AG04450 (cell line): ENCODE measurements at regions not wholly inside any gene's neighbourhood (a gene's known extent, or its start where the extent isn't known, plus 50 kb on each side); places are given as distances from the start of the nearest gene placed in this dataset.

Experiments used
- CTCF ChIA-PET: fragments of 300-600, 350-600 bp; formaldehyde crosslinking; extraction: SDS; loops from one replicate; lab custom pipeline; 2022; ENCODE audit warnings: antibody characterized with exemption, inconsistent platforms; lab: Charles Lee
- POLR2A ChIA-PET: fragments of 350-600 bp; formaldehyde crosslinking; extraction: SDS; loops from one replicate; lab custom pipeline; 2021; ENCODE audit warnings: antibody characterized with exemption, inconsistent platforms; lab: Yijun Ruan, JAX
- DNase-seq: peaks from one replicate; pipeline ENCODE4 v3.0.0-alpha.2; 2011; ENCODE audit warnings: low read depth, low spot score
- H3K27ac ChIP-seq: one replicate; pipeline ENCODE4 v1.5.1; 2012; ENCODE audit warnings: low read depth, low read length, control low read depth
- H3K27me3 ChIP-seq: one replicate; pipeline ENCODE4 v1.6.0; 2012; ENCODE audit warnings: low read length; ENCODE audit not compliant: control insufficient read depth, insufficient read depth
- H3K4me3 ChIP-seq: 2 replicates; pipeline ENCODE4 v1.5.1; 2011; ENCODE audit warnings: mild to moderate bottlenecking, low read depth, low read length, control low read depth
- H3K9me3 ChIP-seq: 2 replicates; pipeline ENCODE4 v1.5.1; 2012; ENCODE audit warnings: low read length; ENCODE audit not compliant: control insufficient read depth, insufficient read depth
- TF ChIP-seq, protein P1 (sequence below): IDR thresholded peaks from 2 replicates; pipeline ENCODE4 v1.5.1; 2011; ENCODE audit warnings: low read depth, low read length, control low read depth, inconsistent platforms

DNA sequence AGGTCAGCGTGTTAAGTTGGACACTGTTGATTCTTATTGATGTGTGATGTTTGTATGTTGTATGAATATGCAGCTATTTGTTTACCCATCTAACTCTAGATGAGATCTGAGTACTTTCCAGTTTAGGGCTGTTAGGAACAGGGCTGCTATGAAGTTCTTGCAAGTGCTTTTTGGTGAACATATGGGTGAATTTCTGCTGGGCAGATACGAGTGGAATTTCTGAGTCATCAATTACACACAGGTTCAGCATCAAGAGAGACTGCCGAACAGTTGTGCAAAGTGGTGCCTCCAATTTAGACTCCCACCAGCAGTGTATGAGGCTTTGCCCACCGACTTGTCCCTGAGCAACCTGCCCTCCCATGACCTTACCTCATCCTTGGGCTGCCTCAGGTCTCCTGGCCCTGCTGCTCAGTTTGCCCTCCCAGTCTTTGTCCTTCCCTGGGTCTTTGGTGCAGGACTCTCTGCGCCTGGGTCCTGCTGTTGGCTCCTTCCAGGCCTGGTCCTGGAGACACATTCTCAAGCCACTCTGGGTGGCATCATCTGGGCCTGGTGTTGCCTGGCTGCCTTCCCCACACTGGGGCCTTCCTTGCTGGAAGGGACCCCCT is 343.6 kb downstream of the PTPRU start:
- no peak overlapping the region for H3K4me3 ChIP-seq
- POLR2A ChIA-PET: no interaction called here
- H3K27ac ChIP-seq: peak overlapping the region; percentile 31
- DNase-seq: peak; percentile 79
- H3K9me3 ChIP-seq: peaks cover 5% of the 10 kb centered on the region
- CTCF ChIA-PET: no interaction called here
- TF ChIP-seq, protein P1, sequence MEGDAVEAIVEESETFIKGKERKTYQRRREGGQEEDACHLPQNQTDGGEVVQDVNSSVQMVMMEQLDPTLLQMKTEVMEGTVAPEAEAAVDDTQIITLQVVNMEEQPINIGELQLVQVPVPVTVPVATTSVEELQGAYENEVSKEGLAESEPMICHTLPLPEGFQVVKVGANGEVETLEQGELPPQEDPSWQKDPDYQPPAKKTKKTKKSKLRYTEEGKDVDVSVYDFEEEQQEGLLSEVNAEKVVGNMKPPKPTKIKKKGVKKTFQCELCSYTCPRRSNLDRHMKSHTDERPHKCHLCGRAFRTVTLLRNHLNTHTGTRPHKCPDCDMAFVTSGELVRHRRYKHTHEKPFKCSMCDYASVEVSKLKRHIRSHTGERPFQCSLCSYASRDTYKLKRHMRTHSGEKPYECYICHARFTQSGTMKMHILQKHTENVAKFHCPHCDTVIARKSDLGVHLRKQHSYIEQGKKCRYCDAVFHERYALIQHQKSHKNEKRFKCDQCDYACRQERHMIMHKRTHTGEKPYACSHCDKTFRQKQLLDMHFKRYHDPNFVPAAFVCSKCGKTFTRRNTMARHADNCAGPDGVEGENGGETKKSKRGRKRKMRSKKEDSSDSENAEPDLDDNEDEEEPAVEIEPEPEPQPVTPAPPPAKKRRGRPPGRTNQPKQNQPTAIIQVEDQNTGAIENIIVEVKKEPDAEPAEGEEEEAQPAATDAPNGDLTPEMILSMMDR: no peak
- no peaks in the 10 kb centered on the region for H3K27me3 ChIP-seq

DNA sequence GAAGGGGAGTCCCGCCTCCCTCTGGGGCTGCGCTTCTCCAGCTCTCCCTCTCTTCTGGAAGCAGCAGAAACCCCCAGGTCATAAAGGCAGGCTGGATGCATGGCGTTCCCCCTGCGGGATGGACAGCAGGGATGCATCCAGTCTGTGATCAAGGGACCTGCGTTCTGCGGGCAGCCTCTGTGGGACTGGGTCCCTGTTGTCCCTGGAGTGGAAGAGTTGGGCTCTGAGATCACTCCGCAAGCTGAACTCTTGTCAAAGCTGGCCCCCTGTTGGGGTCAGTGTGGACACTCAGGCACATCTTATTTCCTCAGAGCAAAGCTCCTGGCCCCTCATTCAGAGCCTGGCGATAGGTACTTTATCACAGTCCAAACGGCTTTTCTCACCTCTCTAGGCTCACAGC is 341.2 kb downstream of the PTPRU start:
- POLR2A ChIA-PET: no interaction called here
- Histone ChIP-seq H3K27me3 (no peaks in the 10 kb centered on the region), H3K4me3 (no peak overlapping the region), H3K9me3 (peaks cover 5% of the 10 kb centered on the region), H3K27ac (no peak overlapping the region)
- CTCF ChIA-PET: interaction anchor here (0.5 kb wide), 1 partner anchor 1115 kb away, joined by 5 read pairs; no protein-coding TSS in a partner anchor
- TF ChIP-seq, protein P1: no peak
- DNase-seq: no peak

DNA sequence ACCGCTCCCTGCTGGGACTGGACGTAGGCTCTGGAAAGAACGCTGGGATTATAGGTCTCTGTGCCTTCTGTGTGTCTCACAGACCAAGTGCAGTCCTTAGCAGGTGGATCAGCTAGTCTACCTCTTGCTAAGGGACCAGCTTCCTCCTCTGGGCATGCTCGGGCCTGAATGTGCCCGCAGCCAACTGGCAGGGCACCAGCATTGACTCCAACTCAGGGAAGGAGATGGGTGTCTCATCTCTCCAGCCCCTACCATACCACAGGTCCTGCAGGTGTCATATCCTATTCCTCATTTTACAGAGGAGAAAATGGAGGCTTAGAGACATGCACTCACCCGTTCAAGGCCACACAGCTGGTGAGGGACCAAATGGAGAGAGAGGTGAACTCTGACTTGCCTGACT is 340.2 kb downstream of the PTPRU start:
- POLR2A ChIA-PET: no interaction called here
- Histone ChIP-seq H3K9me3 (peaks cover 5% of the 10 kb centered on the region), H3K27ac (no peak overlapping the region), H3K27me3 (no peaks in the 10 kb centered on the region), H3K4me3 (no peak overlapping the region)
- TF ChIP-seq, protein P1: no peak
- CTCF ChIA-PET: no interaction called here
- no peak for DNase-seq

DNA sequence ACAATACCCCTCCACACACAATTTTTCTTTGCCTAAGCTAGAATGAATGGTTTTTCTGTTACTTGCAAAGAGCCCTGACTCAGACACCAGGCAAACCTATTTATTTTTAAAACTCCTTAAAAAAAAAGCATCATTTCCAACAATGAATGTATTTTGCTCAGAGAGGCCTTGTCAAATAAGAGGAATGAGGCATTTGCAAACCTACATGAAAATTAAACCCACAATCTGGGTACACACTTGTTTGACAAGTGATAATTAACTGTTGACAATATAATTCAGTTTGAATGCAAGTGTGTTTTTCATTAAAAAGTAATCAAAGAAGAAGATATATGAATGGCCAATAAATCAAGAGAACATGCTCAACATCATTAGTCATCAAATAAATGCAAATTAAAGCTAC is 339.5 kb downstream of the PTPRU start:
- Histone ChIP-seq H3K27ac (no peak overlapping the region), H3K27me3 (no peaks in the 10 kb centered on the region), H3K9me3 (peaks cover 5% of the 10 kb centered on the region), H3K4me3 (no peak overlapping the region)
- DNase-seq: no peak
- CTCF ChIA-PET: no interaction called here
- POLR2A ChIA-PET: no interaction called here
- TF ChIP-seq, protein P1: no peak

DNA sequence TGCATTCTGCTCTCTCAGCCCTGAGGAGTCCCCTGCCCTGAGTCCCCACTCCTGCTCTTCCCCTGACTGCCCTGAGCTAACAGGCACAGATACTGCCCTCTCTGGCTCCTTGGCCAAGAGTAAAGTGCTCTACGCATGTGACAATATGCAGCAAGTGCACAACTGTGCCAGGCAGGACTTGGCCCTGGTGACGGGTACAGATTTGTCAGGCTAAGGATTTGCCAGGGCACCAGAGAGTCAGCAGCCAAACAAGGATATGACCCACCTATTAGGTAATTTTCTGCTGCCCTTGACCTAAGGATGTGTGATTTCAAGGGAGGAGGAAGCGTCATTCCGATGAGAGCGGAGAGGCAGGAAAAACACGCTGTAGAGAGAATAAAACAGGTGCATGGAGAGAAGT is 339.0 kb downstream of the PTPRU start:
- TF ChIP-seq, protein P1: no peak
- no peak overlapping the region for H3K4me3 ChIP-seq
- no peaks in the 10 kb centered on the region for H3K27me3 ChIP-seq
- peaks cover 5% of the 10 kb centered on the region for H3K9me3 ChIP-seq
- H3K27ac ChIP-seq: no peak overlapping the region
- ChIA-PET POLR2A (no interaction called here), CTCF (no interaction called here)
- no peak for DNase-seq
